AG09319 (cell line): ENCODE measurements at regions not wholly inside any gene's neighbourhood (a gene's known extent, or its start where the extent isn't known, plus 50 kb on each side); places are given as distances from the start of the nearest gene placed in this dataset.
A peak's percentile ranks its signal among the peaks of the same experiment; 100 is the strongest.

Experiments
- DNase-seq: peaks from one replicate; pipeline ENCODE4 v3.0.0-alpha.2; 2010; ENCODE audit warnings: low read depth; ENCODE audit errors: extremely low read depth
- TF ChIP-seq, protein P1 (sequence below): IDR thresholded peaks from 2 replicates; pipeline ENCODE4 v1.5.1; 2011; ENCODE audit warnings: low read depth, mild to moderate bottlenecking, inconsistent platforms, low read length, moderate library complexity

DNA sequence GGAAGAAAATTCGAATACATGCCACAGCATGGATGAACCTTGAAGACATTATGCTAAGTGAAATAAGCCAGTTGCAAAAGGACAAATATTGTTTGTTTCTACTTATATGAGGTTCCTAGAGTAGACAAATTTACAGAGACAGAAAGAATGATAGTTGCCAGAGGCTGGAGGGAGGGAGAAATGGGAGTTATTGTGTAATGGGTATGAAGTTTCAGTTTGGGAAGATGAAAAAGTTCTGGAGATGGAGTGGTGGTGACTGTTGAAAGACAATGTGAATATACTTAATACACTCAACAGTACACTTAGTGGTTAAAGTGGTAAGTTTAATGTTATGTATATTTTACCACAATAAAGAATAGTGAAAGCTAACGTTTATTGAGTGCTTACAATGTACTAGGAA is 99.6 kb upstream of the SLC44A1 start:
- no peak for DNase-seq
- TF ChIP-seq, protein P1, sequence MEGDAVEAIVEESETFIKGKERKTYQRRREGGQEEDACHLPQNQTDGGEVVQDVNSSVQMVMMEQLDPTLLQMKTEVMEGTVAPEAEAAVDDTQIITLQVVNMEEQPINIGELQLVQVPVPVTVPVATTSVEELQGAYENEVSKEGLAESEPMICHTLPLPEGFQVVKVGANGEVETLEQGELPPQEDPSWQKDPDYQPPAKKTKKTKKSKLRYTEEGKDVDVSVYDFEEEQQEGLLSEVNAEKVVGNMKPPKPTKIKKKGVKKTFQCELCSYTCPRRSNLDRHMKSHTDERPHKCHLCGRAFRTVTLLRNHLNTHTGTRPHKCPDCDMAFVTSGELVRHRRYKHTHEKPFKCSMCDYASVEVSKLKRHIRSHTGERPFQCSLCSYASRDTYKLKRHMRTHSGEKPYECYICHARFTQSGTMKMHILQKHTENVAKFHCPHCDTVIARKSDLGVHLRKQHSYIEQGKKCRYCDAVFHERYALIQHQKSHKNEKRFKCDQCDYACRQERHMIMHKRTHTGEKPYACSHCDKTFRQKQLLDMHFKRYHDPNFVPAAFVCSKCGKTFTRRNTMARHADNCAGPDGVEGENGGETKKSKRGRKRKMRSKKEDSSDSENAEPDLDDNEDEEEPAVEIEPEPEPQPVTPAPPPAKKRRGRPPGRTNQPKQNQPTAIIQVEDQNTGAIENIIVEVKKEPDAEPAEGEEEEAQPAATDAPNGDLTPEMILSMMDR, result no peak

DNA sequence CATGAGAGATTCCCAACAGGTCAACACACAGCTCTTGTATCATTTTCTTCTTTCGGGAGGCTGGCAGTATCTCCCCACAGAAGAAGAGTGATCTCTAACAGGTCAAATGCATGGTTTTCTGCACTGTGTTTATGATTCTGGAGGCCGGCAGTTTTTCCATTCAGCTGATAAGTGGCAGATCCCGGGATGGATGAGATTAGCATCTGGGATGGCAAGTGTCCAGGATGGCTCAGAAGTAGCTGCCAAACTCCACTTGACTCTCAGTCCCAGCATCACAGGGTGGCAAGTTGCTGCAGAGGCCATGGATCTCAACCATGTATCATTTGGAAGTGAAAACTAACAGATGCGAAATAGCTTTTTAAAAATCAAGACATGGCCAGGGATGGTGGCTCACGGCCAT is 97.8 kb upstream of the SLC44A1 start:
- TF ChIP-seq, protein P1, result no peak
- DNase-seq, result no peak

DNA sequence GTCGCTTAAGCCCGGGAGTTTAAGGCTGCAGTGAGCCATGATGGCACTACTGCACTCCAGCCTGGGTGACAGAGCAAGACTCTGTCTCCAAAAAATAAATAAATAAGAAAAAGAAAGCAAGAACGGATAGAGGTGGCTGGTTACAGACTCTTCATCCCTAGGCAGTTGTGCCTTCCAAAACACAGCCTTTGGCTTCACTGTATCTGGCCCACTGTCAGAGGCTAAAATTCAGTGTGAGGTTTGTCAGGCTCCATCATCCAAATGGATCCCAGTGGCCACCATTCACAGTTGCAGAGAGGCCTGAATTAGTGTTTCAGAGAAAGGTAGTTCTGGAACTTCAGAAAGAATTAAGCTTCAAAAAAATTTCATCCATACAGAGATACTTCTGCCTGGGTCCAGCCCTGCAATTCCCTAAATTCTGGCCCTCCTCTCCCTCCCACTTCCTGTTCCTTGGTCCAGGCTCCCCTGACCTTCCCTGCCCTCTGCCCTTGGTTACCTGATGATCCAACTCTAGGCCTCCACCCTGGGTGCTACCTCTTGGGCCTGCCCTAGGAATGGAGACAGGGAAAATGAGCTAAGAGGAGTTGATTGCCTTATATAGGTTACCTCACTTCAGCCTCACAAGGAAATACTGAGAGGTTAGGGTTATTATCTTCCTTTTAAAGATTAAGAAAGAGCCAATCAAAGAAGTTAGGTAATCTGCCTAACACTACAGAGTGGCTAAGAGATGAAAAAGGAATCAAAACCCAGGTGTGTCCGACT is 97.2 kb upstream of the SLC44A1 start:
- TF ChIP-seq, protein P1, result no peak
- no peak for DNase-seq

DNA sequence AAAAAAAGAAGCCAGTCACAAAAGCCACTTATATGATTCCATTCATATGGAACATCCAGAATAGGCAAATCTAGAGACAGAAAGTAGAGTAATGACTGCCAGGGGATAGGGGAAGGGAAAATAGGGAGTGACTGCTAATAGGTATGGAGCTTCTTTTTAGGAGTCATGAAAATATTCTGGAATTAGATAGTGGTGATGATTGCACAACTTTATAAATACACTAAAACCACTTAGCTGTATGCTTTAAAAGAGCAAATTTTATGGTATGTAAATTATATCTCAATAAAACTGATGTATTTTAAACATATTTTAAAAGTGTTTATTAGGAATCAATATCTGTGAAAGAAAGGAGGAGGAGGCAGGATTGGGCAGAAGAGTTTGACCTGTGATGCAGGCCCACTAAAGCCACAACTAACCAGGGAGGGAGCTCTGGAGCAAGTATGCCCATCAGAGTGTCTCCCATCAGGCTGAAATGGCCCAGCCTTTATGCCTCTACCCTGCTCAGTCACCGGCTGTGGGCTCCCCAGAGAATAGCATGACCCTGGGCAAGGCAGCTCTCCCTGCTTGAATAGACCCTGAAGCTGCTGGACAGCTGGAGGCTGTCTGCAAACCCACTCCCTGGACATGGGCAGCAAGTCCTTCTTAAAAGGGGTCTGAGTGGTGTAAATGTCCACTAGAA is 96.0 kb upstream of the SLC44A1 start:
- no peak for DNase-seq
- TF ChIP-seq, protein P1, result 0 out of 2 replicates have a peak, but pooled peaks have one; percentile 3

DNA sequence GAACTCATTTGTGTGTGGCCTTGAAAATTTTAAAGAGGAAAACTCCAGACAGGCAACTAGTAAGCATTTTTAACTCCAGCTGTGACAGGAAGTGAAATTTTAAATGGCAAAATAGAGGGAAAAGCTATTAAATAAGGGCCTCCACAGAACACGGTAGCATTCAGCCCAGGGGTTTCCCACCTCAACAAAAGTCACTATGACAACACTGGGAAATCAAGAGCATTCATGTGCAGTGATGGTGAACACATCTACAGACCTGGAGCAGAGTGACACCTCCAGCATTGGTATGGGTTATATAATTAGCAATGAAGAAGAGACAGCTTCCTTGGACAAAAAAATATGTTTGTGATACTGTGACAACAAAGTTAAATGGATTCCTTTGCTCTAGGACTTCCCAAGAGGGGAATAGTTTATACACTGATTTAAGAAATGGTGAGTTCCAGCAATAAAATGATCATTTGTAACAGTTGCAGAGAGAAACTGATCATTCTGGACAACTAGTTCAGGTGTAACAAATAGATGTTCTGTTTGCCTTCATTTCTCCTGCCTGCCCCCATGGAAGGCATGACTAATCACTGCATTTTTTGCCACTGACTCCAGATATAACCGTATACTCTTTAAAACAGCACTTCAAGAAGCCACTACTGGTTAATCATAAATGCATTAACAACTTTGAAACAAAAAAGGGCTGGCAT is 93.3 kb upstream of the SLC44A1 start:
- no peak for DNase-seq

DNA sequence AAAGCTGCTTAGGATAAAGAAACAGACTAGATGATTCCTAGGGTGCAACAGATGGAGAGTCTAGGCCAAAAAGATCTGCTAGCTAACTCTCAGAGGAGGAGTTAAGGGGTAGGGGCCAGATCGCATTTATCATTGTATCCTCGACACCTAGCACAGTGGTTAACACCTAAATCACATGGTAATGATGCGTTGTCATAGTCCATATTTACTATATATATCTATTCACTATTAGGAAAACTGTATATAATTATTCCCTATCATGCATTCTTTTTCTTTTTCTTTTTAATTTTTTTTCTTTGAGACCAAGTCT is 92.8 kb upstream of the SLC44A1 start:
- DNase-seq, result no peak

More for the DNA sequence above, 93.3 kb upstream of the SLC44A1 start:
- TF ChIP-seq, protein P1, result no peak

More for the DNA sequence above, 92.8 kb upstream of the SLC44A1 start:
- TF ChIP-seq, protein P1, result no peak
